D721Med (cell line): ENCODE measurements at regions not wholly inside any gene's neighbourhood (a gene's known extent, or its start where the extent isn't known, plus 50 kb on each side); places are given as distances from the start of the nearest gene placed in this dataset.

Source experiments
- DNase-seq: peaks from one replicate; pipeline ENCODE4 v3.0.0; 2011; ENCODE audit warnings: low spot score; ENCODE audit not compliant: insufficient read length
- FAIRE-seq: peaks from 2 replicates; lab custom pipeline; 2011; peaks lifted over from hg19 to GRCh38; lab: Jason Lieb, UNC
- TF ChIP-seq, protein P1 (sequence below): IDR thresholded peaks from 2 replicates; pipeline ENCODE4 v1.5.1; 2012; ENCODE audit warnings: mild to moderate bottlenecking, control low read depth; ENCODE audit not compliant: insufficient read depth; ENCODE audit errors: missing control alignments

DNA sequence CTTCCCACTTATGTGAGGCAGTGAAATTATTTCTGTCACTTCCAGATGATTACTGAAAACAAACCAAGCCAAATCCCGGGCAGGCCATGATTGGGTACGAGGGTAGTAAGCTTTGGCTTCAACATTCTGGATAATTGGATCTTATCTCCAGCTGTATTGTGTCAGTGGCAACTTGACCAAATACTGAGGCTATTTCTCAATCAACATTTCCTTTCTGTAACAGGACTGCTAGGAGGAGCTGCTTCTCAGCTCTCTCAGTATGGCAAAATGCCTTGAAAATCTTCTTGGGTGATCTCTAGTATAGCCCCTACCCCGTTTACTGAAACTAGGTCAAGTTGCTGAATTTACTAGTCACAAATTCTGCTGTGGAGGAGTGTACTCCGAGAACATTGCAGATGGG lies 169.3 kb upstream of the FRMPD4 start:
- TF ChIP-seq, protein P1, sequence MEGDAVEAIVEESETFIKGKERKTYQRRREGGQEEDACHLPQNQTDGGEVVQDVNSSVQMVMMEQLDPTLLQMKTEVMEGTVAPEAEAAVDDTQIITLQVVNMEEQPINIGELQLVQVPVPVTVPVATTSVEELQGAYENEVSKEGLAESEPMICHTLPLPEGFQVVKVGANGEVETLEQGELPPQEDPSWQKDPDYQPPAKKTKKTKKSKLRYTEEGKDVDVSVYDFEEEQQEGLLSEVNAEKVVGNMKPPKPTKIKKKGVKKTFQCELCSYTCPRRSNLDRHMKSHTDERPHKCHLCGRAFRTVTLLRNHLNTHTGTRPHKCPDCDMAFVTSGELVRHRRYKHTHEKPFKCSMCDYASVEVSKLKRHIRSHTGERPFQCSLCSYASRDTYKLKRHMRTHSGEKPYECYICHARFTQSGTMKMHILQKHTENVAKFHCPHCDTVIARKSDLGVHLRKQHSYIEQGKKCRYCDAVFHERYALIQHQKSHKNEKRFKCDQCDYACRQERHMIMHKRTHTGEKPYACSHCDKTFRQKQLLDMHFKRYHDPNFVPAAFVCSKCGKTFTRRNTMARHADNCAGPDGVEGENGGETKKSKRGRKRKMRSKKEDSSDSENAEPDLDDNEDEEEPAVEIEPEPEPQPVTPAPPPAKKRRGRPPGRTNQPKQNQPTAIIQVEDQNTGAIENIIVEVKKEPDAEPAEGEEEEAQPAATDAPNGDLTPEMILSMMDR, result no peak
- no peak for FAIRE-seq
- DNase-seq, result no peak

DNA sequence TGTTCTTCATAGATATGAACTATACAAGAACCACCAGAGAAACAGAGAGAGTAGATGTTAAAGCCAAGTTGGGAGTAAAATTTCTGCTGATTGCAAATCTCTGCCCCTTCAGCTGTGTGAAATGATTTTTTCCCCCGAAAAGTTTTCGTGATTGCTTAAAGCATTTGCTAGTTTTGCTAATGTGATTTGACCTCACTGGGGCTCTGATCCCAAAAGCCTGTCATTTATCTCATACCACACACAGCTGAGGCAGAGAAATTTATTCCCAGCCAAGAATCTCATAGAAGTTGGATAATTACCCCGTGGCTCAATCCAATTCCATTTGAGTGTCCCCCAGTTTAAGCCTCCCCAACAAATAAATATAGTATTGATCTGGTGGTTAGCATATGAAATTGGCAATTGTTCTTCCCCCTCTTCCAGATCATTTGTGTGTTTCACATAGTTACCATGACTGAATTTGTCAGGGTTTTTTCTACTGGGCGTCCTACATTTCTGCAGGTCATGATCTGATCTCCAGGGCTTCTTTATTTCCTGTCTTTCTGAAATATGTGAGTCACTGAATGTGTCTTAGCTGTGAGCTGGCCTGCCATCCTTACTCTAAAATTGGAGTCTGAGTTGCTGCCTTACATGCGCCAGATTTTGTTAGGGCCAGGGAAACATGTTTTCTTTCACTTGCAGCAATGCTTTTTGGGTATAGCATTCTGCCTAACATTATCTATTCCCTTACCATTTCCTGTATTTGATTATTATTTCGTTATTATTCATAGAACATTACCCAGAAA lies 167.5 kb upstream of the FRMPD4 start:
- no peak for DNase-seq
- no peak for FAIRE-seq
- TF ChIP-seq, protein P1, result no peak

DNA sequence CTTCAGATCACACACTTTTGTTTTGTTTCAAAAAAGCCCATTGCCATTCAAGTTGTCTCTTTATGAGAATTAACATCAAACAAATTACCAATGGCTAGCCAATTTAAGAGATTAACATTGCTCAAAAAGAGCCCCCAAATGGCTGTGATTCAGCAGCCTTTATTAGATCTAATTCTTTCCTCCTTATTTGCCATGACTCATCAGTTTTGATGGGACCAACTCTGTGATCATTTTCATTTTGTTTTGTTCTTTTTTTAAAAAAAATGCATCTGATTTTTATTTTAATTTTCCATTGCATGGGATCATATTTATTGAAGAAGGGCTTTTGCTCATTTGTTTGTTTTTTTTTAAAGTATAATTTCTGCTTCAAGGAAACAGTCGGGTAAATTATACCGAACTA lies 161.6 kb upstream of the FRMPD4 start:
- peak; percentile 16 for FAIRE-seq
- no peak for DNase-seq
- TF ChIP-seq, protein P1, result no peak

DNA sequence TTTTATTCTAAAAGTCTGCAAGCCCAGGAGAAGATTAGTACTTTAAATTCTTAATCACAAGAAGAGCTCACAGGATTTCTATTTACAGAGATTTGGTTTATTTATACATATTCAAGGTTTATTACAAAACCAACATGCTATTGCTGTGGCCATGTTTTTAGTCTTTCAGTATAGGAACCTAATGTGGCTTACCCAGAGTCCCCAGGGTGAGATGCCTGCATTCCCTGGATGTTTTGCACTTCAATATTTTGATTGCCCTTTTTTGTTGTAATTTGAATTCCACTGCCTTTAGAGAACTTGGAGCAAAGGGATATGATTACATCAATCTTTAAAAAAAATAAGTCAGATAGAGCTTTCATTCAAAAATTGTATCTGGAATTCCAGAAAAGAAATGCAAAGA lies 146.0 kb upstream of the FRMPD4 start:
- TF ChIP-seq, protein P1, result no peak
- FAIRE-seq (no peak), DNase-seq (no peak)

DNA sequence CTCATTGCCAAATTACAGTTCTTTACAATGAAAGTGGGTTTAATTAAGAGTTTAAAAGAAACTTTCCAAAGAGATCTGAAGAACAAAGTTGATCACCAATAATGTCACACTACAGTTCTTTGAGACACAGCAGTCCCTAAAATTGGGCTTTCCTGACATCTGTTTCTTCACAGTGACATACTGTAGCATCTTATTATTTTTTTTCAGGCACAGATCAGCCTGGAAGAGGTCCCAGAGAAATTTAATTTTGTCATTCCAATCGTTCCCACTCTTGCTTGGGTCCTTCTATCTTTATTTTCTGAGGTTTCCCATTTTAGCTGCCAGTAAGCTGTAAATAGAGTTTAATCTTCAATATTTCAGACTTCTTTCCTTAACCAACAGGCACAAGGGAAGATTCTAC lies 143.1 kb upstream of the FRMPD4 start:
- no peak for FAIRE-seq
- TF ChIP-seq, protein P1, result no peak
- DNase-seq, result no peak

DNA sequence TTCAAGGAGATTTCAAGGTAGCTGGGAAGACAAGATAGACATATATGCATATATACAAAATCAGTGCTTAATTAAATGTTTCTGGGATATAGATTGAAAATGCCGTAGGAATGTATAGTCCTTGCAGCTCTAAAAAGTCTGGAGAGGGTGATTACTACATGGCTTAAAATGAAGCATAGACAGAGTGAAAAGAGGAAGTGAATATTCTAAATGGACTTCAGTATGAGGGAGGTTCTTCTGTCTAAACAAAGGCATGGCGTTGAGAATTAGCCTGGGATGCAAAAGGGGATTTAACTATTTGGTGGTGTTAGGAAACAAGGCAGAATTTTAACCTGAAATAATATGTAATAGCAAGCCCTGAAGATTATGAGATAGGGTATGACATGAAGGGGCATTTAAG lies 141.5 kb upstream of the FRMPD4 start:
- FAIRE-seq (no peak), DNase-seq (no peak)
- TF ChIP-seq, protein P1, result no peak

DNA sequence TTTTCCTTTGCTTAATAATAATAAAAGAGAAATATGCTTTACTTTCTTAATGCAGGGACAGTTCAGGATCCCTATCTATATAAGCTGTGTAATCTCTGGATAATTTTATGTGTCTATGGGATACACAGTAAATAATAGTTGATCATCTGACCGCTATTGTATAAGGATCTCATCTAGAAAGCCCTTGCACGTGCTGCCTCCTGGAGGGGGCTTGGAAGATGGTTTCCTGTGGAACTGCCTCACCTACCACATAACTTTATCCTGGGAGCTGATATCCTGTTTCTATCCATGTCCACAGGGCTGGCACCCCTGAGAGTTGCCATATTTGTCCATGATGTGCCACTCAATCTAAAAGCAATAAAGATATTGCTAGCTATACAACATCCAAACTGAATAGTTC lies 139.3 kb upstream of the FRMPD4 start:
- no peak for DNase-seq
- TF ChIP-seq, protein P1, result no peak
- FAIRE-seq, result no peak
